ENCODE measurements at regions not wholly inside any gene's neighbourhood (a gene's known extent, or its start where the extent isn't known, plus 50 kb on each side); places are given as distances from the start of the nearest gene placed in this dataset.
"Not testable (repeated sequence)": the region's sequence is repeated elsewhere in the genome, so short reads cannot be mapped to it uniquely, and the experiment has no call there.

- DNase-seq (ENCODE audit: low read depth): peak; percentile 12
These were observed 124.2 kb downstream of the ATP6V1G3 start for GRCh38 chr1:198416296-198416695.

DNA sequence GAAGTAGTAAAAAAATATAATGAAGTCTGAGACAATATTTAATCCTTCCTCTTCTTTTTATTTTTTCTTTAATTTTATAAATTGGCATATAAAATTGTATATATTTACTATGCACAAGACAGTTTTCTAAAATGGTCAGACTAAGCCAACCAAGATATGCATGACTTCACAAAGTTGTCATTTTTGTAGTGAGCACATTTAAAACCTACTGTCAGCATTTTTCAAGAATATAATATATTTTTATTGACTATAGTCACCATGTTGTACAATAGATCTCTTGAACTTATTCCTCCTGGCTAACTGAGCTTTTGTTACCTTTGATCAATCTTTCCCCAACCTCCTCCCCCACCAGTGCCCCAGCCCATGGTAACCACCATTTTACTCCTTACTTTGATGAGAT, 129.2 kb downstream of the ATP6V1G3 start:
- no peak for DNase-seq (ENCODE audit: low read depth)

DNA sequence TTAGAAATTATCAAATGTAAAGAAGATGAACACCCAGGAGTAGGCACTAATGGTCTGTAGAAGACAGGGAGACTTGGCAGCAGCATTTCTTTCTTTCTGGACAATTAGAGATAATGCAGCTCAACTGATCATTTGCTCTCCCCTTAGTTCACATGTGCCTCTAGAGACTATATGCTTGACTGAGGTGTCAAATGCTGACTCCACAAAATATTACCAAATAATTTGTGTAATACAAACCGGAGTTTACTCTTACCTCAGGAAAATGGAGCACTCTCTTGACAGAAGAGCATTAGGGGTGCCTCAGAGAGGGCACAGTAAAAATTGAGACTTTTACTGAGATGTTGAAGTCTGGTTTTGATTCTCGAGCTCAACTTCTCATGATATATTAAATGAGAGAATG, 131.8 kb downstream of the ATP6V1G3 start:
- DNase-seq (ENCODE audit: low read depth): no peak

DNA sequence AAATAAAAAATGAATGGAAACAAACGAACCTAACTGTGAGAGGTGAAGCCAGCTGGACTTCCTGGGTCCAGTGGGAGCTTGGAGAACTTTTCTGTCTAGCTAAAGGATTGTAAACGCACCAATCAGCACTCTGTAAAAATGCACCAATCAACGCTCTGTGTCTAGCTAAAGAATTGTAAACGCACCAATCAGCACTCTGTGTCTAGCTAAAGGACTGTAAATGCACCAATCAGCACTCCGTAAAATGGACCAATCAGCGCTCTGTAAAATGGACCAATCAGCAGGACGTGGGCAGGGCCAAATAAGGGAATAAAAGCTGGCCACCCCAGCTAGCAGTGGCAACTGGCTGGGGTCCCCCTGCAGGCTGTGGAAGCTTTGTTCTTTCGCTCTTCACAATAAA, 135.8 kb downstream of the ATP6V1G3 start:
- not testable (repeated sequence) for DNase-seq (ENCODE audit: low read depth)

DNA sequence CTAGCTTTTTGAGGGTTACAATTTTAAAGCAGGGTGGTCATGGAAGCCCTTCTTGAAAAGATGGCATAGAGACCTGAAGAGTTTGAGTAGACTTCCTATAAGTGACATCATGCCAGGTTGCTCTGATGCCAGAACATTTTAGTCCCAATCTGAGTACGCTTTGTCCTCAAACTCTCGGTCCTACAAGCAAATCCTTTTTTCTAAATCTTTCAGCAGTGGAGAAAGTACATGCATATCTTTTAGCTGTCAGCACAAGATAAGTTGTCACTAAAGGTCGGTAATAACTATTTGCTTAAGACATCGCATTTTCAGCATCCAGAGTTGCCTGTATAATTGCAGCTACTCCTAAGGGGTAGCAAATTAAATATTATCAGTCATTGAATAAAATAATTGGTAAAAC, 140.4 kb downstream of the ATP6V1G3 start:
- no peak for DNase-seq (ENCODE audit: low read depth)

DNA sequence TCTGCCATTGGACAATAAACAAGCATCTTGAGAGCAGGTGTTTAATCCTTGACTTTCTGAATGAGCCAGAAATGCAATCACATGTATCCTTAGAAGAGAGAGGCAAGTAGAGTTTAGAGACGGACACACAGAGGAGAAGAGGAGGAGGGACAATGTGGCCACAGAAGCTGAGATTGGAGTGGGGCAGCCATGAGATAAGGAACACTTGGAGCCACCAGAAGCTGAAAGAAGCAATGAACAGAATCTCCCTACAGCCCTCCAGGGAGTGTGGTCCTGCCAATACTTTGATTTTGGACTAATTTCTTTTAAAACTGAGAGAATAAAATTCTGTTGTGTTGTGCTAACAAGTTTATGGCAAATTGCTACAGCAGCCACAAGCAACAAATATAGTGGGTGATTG, 141.0 kb downstream of the ATP6V1G3 start:
- no peak for DNase-seq (ENCODE audit: low read depth)

DNA sequence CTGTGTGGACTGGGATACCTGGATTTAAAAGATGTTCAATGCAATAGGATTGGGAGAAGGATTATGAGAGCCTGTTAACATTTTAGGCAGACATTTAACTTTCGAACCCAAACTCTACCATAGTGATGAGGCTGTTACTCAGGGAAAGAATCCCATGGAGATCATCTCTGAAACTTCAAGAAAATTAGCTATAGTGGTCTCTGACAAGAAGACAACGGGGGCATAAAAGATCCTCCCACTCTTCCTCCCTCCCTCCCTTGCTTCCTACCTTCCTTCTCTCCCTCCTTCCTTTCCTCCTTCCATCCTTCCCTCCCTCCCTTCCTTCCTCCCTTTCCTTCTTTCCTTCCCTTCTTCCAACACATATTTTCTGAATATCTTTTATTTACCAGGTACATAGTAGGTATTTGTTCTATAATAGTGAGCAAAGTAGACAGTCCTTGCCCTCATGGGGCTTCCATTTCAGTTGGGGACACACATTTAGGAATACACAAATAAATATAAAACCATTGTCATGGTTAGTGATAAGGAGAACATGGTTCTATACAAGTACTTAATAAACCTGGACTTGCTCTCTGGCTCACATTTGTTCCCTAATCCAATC, 143.2 kb downstream of the ATP6V1G3 start:
- DNase-seq (ENCODE audit: low read depth): no peak

DNA sequence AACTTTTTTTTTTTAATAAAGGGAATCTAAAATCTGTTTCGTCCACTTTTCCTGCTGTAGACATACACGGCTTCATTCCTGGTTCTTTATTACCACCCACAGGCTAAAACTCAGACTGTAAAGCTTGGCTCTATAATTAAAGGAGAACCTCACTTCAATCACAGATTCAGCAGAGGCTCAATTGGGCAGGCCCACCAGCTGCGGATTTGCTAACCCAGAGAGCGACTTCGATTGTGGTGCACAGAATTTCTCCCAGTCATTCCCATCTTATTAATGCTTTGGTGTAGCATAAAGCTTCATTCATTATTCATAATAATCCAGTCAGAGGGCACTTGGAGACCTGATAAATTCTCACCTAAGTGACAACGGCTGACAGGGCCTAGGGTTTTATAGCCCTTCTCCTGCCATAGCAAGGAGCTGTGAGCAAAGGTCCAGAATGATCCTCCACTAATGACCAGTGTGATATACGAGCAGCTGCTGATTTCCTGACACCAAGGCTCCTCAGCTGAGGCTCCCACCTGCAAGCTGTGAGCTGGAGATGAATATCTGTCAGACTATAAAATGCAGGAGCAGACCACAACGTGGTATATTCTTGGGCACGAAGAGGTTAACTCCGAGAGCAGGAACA, 149.0 kb downstream of the ATP6V1G3 start:
- DNase-seq (ENCODE audit: low read depth): no peak

DNA sequence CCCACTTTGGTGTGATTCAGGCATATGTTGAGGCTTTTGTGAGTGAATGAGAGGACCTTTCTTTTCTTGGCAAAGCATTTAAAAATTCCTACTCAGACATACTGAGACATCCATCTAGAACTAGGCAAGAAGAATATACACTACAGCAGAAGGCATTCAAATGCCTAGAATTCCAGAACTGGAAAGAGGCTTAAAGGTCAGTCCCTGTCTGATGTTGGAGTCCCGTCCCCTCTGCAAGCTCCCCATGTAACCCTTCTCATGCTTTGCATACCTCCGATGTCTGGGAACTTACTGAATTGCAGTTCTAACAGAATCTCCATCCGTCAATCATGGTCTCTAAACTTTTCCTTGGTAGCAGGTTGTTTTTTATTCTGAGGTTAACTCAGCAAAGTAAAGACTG, 152.9 kb downstream of the ATP6V1G3 start:
- no peak for DNase-seq (ENCODE audit: low read depth)

DNA sequence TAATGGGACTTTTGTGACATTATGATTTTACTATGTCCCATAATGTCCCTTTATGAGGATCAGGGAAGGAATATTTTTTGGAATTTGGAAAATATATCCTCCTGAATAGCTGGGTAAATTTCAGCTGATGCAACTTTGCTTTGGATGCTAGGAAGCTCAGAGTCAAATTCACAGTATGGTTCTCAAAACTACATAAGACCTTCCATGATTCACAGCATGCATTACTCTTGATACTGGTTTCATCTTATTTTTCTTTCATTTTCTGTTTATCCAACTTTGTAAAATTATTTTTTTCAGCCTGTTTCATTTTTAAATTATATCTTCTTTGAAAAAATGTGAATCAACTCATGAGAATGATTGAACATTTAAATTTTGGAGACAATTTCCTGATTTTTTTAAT, 160.2 kb downstream of the ATP6V1G3 start:
- no peak for DNase-seq (ENCODE audit: low read depth)

- no peak for DNase-seq (ENCODE audit: low read depth)
These were observed 162.8 kb downstream of the ATP6V1G3 start for GRCh38 chr1:198377702-198378101.

DNA sequence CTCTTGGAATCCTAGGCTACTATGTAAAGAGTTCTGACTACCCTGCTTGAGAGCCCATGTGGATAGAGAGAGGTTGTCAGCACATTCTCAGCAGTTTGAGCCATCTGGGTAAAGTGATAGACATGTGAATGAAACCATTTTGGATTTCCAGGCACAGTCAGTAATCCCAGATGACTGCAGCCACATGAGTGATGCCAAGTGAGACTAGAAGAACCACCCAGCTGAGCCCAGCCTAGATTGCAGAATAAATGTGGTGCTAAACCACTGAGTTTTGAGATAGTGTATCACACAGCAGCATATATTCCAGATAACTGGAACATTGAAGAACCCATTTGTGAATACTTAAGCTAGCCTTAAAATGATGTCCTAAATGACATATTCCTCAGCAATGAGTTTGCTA, 166.2 kb downstream of the ATP6V1G3 start:
- DNase-seq (ENCODE audit: low read depth): no peak

DNA sequence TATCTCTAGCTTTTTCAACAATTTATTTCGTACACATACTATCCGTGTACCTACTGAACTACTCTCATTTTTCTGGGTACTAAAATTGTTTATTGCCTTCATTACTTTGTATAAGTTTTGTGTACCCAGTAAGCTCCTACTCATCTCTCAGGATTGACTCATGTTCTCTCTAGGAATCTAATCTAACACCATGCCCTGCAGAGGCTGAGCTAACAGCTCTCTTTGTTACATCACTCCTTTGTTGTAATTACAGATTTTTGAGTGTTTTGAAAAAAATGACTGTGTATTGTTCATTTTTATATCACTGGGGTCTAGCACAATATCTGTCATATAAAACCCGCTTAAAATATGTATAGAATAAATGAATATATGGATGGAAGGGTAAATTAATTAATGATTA, 167.1 kb downstream of the ATP6V1G3 start:
- DNase-seq (ENCODE audit: low read depth): no peak
